GM21515 (cell line): ENCODE measurements at regions not wholly inside any gene's neighbourhood (a gene's known extent, or its start where the extent isn't known, plus 50 kb on each side); places are given as distances from the start of the nearest gene placed in this dataset.

Source experiments
- ATAC-seq: cut with Tn5 transposase; IDR thresholded peaks from one replicate; pipeline ENCODE4 v1.9.1; 2021; ENCODE audit not compliant: unreplicated experiment

GRCh38 chr18:38307914-38308313 is 742.3 kb upstream of the CELF4 start:
- no peak for ATAC-seq

GRCh38 chr18:38305961-38306360 is 740.4 kb upstream of the CELF4 start:
- no peak for ATAC-seq

GRCh38 chr18:38301621-38302020 is 736.0 kb upstream of the CELF4 start:
- no peak for ATAC-seq

GRCh38 chr18:38297910-38298309 is 732.3 kb upstream of the CELF4 start:
- ATAC-seq: no peak

GRCh38 chr18:38290229-38290628 is 724.6 kb upstream of the CELF4 start:
- no peak for ATAC-seq

GRCh38 chr18:38284972-38285371 is 719.4 kb upstream of the CELF4 start:
- no peak for ATAC-seq

GRCh38 chr18:38263066-38263465 is 697.5 kb upstream of the CELF4 start:
- no peak for ATAC-seq

- ATAC-seq: no peak
Measured at GRCh38 chr18:38262661-38263060, 697.1 kb upstream of the CELF4 start.

- ATAC-seq: no peak
Measured at GRCh38 chr18:38257661-38258060, 692.1 kb upstream of the CELF4 start.

GRCh38 chr18:38256366-38256765 is 690.8 kb upstream of the CELF4 start:
- no peak for ATAC-seq

GRCh38 chr18:38250971-38251370 is 685.4 kb upstream of the CELF4 start:
- ATAC-seq: no peak

- no peak for ATAC-seq
Measured at GRCh38 chr18:38244480-38244879, 678.9 kb upstream of the CELF4 start.

- ATAC-seq: no peak
Measured at GRCh38 chr18:38243291-38243690, 677.7 kb upstream of the CELF4 start.

GRCh38 chr18:38241736-38242135 is 676.1 kb upstream of the CELF4 start:
- ATAC-seq: no peak

- no peak for ATAC-seq
Measured at GRCh38 chr18:38241216-38241615, 675.6 kb upstream of the CELF4 start.

GRCh38 chr18:38239606-38240005 is 674.0 kb upstream of the CELF4 start:
- ATAC-seq: no peak

GRCh38 chr18:38237796-38238195 is 672.2 kb upstream of the CELF4 start:
- ATAC-seq: no peak

- no peak for ATAC-seq
Measured at GRCh38 chr18:38221476-38222100, 656.0 kb upstream of the CELF4 start.

- ATAC-seq: no peak
Measured at GRCh38 chr18:38198956-38199355, 633.4 kb upstream of the CELF4 start.

- no peak for ATAC-seq
Measured at GRCh38 chr18:38198526-38198925, 632.9 kb upstream of the CELF4 start.

- no peak for ATAC-seq
Measured at GRCh38 chr18:38186491-38186890, 620.9 kb upstream of the CELF4 start.

- no peak for ATAC-seq
Measured at GRCh38 chr18:38174594-38174993, 609.0 kb upstream of the CELF4 start.

GRCh38 chr18:38174173-38174572 is 608.6 kb upstream of the CELF4 start:
- ATAC-seq: no peak
